Sigmoid colon (tissue), 6 donors: ENCODE measurements at regions not wholly inside any gene's neighbourhood (a gene's known extent, or its start where the extent isn't known, plus 50 kb on each side); places are given as distances from the start of the nearest gene placed in this dataset.

Experiments used
- DNase-seq: peaks from one replicate; pipeline ENCODE4 v3.0.0-alpha.2; 2019
- H3K27ac ChIP-seq, 4 donors: fragments of 200-600 bp; sonication (generic); one replicate each; pipeline ENCODE4 v1.5.1; 2016 to 2019; ENCODE audit warnings: mild to moderate bottlenecking in 1 of 4
- H3K27me3 ChIP-seq, 3 donors: fragments of 200-600 bp; sonication (generic); one replicate each; pipeline ENCODE4 v1.5.1; 2019; ENCODE audit warnings: mild to moderate bottlenecking in 1 of 3
- H3K36me3 ChIP-seq, 4 donors: fragments of 200-600 bp; sonication (generic); one replicate each; pipeline ENCODE4 v1.5.1; 2016 to 2019
- H3K4me1 ChIP-seq, 4 donors: fragments of 200-600 bp; sonication (generic); one replicate each; pipeline ENCODE4 v1.5.1; 2017 to 2019
- H3K4me3 ChIP-seq, 4 donors: fragments of 200-600 bp; sonication (generic); one replicate each; pipeline ENCODE4 v1.5.1; 2017 to 2019; ENCODE audit warnings: mild to moderate bottlenecking in 2 of 4, moderate library complexity in 1 of 4
- H3K9me3 ChIP-seq, 4 donors: fragments of 200-600 bp in 3 of 4; sonication (generic) in 3 of 4; one replicate each; pipeline versions ENCODE4 v1.5.1 to v1.6.1; 2013 to 2019
- CTCF ChIP-seq, 4 experiments: fragments of 450-650 bp in 3 of 4; fragments of 200-600 bp in 1 of 4; IDR thresholded peaks; one replicate each; pipeline ENCODE4 v1.5.1; 2016 to 2019; ENCODE audit warnings: antibody characterized with exemption in 4 of 4, mild to moderate bottlenecking in 3 of 4, moderate library complexity in 2 of 4
- EP300 ChIP-seq, 4 donors: sonication (generic); formaldehyde crosslinking; IDR thresholded peaks; one replicate each; pipeline ENCODE4 v1.6.1; 2017; ENCODE audit warnings: antibody characterized with exemption in 4 of 4
- POLR2A ChIP-seq, 2 donors: fragments of 450-650 bp; IDR thresholded peaks; one replicate each; pipeline ENCODE4 v1.6.1; 2016; ENCODE audit warnings: antibody characterized with exemption in 2 of 2, mild to moderate bottlenecking in 2 of 2, moderate library complexity in 2 of 2
- POLR2AphosphoS5 ChIP-seq, 4 donors: sonication (generic); formaldehyde crosslinking; IDR thresholded peaks; one replicate each; pipeline ENCODE4 v1.6.1; 2017; ENCODE audit warnings: antibody characterized with exemption in 4 of 4
- WGBS, 2 donors: extraction: QIAGEN DNeasy Blood & Tissue Kit; methylation state at CpG; one replicate each; pipeline ENCODE4 v1.1.7; 2013; 5-methylcytosine and 5-hydroxymethylcytosine counted together
- intact Hi-C: fragments of 100-400 bp; cut with DNase I; formaldehyde crosslinking; loops from one replicate; pipeline ENCODE4 v1.15.1; 2023
- donor health status: healthy with polysubstance abuse.
- donor health status: healthy.

- Histone ChIP-seq H3K36me3 (no peaks in the 10 kb centered on the region), H3K27ac (no peak overlapping the region), H3K9me3 (no peaks in the 10 kb centered on the region), H3K4me1 (no peaks in the 10 kb centered on the region), H3K27me3 (no peaks in the 10 kb centered on the region), H3K4me3 (no peak overlapping the region)
- intact Hi-C loops = no loop called here
- no peak for DNase-seq
- 91% methylated on average over 2 of the region's 2 CpGs for WGBS, 2 donors
- no peak for TF ChIP-seq EP300 (IDR thresholded peaks at IDR 0.05)
- no peak for TF ChIP-seq POLR2AphosphoS5 (IDR thresholded peaks at IDR 0.05)
- no peak for TF ChIP-seq CTCF (IDR thresholded peaks at IDR 0.05)
- TF ChIP-seq POLR2A (IDR thresholded peaks at IDR 0.05) = no peak
Observed at GRCh38 chr14:87013583-87013982, 979.4 kb downstream of the GALC start.

- H3K36me3 ChIP-seq = no peaks in the 10 kb centered on the region
- no peak overlapping the region for H3K4me3 ChIP-seq
- H3K9me3 ChIP-seq = peaks cover 0 to 2% (median 0%) of the 10 kb centered on the region in 4 donors
- intact Hi-C loops = no loop called here
- no peak overlapping the region for H3K27ac ChIP-seq
- H3K27me3 ChIP-seq = no peaks in the 10 kb centered on the region
- 89 to 90% methylated on average over 1 of the region's 1 CpG for WGBS, 2 donors
- DNase-seq = no peak
- TF ChIP-seq EP300 (IDR thresholded peaks at IDR 0.05) = no peak
- no peak for TF ChIP-seq POLR2AphosphoS5 (IDR thresholded peaks at IDR 0.05)
- TF ChIP-seq CTCF (IDR thresholded peaks at IDR 0.05) = no peak
- H3K4me1 ChIP-seq = no peaks in the 10 kb centered on the region
Observed at GRCh38 chr14:87008965-87009364, 984.0 kb downstream of the GALC start.

GRCh38 chr14:87005280-87005679 is 987.7 kb downstream of the GALC start:
- Histone ChIP-seq H3K27me3 (no peaks in the 10 kb centered on the region), H3K9me3 (peaks cover 0 to 2% (median 0%) of the 10 kb centered on the region in 4 donors), H3K4me1 (no peaks in the 10 kb centered on the region), H3K4me3 (no peak overlapping the region), H3K27ac (no peak overlapping the region), H3K36me3 (no peaks in the 10 kb centered on the region)
- DNase-seq = no peak
- intact Hi-C loops = no loop called here
- TF ChIP-seq EP300 (IDR thresholded peaks at IDR 0.05) = no peak
- TF ChIP-seq POLR2AphosphoS5 (IDR thresholded peaks at IDR 0.05) = no peak
- no peak for TF ChIP-seq POLR2A (IDR thresholded peaks at IDR 0.05)
- no peak for TF ChIP-seq CTCF (IDR thresholded peaks at IDR 0.05)
- 59 to 74% methylated on average over 4 of the region's 4 CpGs for WGBS, 2 donors

GRCh38 chr14:87002776-87003175 is 990.2 kb downstream of the GALC start:
- Histone ChIP-seq H3K36me3 (no peaks in the 10 kb centered on the region), H3K4me1 (no peaks in the 10 kb centered on the region), H3K27ac (no peak overlapping the region), H3K4me3 (no peak overlapping the region), H3K9me3 (peaks cover 0 to 2% (median 0%) of the 10 kb centered on the region in 4 donors), H3K27me3 (no peaks in the 10 kb centered on the region)
- intact Hi-C loops = no loop called here
- WGBS, 2 donors = 61 to 69% methylated on average over 2 of the region's 2 CpGs
- TF ChIP-seq POLR2A (IDR thresholded peaks at IDR 0.05) (no peak), POLR2AphosphoS5 (IDR thresholded peaks at IDR 0.05) (no peak), CTCF (IDR thresholded peaks at IDR 0.05) (no peak), EP300 (IDR thresholded peaks at IDR 0.05) (no peak)
- DNase-seq = no peak

- 68 to 70% methylated on average over 2 of the region's 2 CpGs for WGBS, 2 donors
- Histone ChIP-seq H3K36me3 (no peaks in the 10 kb centered on the region), H3K4me1 (no peaks in the 10 kb centered on the region), H3K27me3 (no peaks in the 10 kb centered on the region), H3K4me3 (no peak overlapping the region), H3K9me3 (no peaks in the 10 kb centered on the region), H3K27ac (no peak overlapping the region)
- intact Hi-C loops = no loop called here
- DNase-seq = no peak
- no peak for TF ChIP-seq CTCF (IDR thresholded peaks at IDR 0.05)
- TF ChIP-seq POLR2AphosphoS5 (IDR thresholded peaks at IDR 0.05) = no peak
- no peak for TF ChIP-seq POLR2A (IDR thresholded peaks at IDR 0.05)
- no peak for TF ChIP-seq EP300 (IDR thresholded peaks at IDR 0.05)
Observed at GRCh38 chr14:87001333-87001732, 991.6 kb downstream of the GALC start.
